ENCODE measurements at regions not wholly inside any gene's neighbourhood (a gene's known extent, or its start where the extent isn't known, plus 50 kb on each side); places are given as distances from the start of the nearest gene placed in this dataset.

DNA sequence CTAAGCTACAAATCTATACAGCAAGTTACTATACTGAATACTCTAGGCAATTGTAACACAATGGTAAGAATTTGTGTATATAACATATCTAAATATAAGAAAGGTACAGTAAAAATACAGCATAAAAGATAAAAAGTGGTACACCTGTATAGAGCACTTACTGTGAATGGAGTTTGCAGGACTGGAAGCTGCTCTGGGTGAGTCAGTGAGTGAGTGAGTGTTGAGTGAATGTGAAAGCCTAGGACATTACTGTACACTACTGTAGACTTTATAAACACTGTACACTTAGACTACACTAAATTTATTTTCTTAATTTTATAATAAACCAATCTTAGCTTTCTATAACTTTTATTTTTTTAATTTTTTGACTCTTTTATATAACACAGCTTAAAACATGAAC, 123.1 kb downstream of the ZMAT3 start:
- TF ChIP-seq, protein P1, sequence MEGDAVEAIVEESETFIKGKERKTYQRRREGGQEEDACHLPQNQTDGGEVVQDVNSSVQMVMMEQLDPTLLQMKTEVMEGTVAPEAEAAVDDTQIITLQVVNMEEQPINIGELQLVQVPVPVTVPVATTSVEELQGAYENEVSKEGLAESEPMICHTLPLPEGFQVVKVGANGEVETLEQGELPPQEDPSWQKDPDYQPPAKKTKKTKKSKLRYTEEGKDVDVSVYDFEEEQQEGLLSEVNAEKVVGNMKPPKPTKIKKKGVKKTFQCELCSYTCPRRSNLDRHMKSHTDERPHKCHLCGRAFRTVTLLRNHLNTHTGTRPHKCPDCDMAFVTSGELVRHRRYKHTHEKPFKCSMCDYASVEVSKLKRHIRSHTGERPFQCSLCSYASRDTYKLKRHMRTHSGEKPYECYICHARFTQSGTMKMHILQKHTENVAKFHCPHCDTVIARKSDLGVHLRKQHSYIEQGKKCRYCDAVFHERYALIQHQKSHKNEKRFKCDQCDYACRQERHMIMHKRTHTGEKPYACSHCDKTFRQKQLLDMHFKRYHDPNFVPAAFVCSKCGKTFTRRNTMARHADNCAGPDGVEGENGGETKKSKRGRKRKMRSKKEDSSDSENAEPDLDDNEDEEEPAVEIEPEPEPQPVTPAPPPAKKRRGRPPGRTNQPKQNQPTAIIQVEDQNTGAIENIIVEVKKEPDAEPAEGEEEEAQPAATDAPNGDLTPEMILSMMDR (IDR thresholded peaks at IDR 0.05) = no peak

DNA sequence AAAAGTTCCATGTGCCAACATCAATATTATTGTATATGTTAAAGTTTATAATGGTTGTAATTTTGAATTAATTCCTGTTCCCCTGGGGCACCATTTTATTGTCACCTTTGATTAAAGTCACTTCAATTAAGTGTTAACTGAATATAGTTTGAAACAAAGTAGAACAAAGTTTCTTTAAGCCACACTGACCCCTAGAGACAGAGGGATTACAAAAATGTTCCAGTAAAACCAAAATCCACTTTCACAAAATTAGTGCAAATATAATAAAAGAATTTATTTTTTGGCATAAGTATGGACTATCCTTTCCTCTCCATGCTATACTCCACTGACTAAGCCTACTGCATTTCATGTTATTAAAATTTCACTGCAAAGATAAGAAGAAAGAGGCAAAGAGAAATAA, 123.9 kb downstream of the ZMAT3 start:
- TF ChIP-seq, protein P1 (IDR thresholded peaks at IDR 0.05) = peak; percentile 63

DNA sequence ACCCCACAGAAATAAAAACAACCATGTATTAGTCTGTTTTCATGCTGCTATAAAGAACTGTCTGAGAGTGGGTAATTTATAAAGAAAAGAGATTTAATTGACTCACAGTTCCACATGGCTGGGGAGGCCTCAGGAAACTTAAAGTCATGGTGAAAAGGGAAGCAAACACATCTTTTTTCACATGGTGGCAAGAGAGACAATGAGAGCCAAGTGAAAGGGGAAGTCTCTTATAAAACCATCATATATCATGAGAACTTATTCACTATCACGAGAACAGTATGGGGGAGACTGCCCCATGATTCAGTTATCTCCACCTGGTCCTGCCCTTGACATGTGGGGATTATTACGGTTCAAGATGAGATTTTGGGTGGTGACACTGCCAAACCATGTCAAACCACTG, 141.5 kb downstream of the ZMAT3 start:
- TF ChIP-seq, protein P1 (IDR thresholded peaks at IDR 0.05) = no peak

DNA sequence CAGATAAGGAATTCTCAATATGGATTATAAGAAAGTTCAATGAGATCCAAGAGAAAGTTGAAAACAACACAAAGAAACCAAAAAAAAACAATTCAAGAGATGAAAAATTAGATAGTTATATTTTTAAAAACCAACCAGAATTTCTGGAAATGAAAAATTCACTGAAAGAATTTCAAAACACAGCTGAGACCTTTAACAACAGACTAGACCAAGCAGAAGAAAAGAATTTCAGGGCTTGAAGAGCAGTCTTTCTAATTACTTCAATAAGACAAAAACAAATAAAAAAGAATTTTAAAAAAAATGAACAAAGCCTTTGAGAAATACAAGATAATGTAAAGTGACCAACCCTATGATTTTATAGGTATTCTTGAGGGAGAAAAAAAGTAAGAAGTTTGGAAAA, 155.4 kb downstream of the ZMAT3 start:
- TF ChIP-seq, protein P1 (IDR thresholded peaks at IDR 0.05) = no peak

DNA sequence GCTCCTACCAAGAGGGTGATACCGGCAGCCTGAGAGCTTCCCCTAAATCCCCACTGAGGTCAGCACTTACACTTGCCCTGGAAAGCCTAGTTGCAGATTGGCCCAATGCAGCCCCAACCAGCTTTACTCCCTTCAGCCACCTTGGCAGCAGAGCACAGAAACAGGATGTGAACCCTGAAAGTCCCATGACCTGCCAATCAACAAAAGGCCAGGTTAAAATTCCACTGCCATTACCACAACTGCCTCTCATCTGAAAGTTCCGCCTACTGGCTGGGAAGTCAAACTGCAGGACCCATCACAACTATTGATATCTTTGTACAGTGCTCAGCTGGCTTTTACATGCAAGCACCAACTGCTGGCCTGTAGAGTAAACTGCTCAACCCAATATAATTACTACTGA, 156.2 kb downstream of the ZMAT3 start:
- TF ChIP-seq, protein P1 (IDR thresholded peaks at IDR 0.05) = no peak

DNA sequence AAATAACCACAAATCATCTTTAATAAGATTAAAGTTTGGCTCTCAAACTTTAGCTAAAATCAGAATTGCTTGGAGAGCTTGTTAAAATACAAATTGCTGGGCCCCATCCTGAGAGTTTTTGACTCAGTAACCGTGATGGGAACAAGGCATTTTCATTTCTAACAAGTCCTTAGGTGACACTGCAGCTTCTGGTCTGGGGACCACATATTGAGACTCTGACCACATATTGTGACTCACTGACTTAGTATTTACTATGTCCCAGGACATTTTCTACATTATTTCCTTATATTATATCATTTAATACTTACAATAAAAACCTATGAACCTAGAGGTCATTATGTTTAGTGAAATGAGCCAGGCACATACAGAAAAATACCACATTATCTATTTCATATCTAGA, 164.5 kb downstream of the ZMAT3 start:
- TF ChIP-seq, protein P1 (IDR thresholded peaks at IDR 0.05) = no peak

DNA sequence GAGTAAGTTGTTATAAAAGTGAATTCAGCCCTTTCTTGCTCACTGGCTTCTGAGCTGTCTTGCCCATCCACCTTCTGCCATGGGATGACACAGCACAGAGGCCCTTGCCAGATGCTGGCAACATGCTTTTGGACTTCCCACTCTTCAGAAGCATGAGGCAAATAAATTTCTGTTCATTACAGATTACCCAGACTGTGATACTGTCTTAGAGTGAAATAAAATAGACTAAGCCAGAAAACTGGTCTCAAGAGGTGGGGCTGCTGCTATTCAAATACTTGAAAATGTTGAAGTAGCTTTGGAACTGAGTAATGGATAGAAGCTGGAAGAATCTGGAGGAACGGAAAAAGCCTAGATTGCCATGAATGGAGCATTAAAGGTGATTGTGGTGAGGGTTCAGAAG, 170.4 kb downstream of the ZMAT3 start:
- TF ChIP-seq, protein P1 (IDR thresholded peaks at IDR 0.05) = no peak

DNA sequence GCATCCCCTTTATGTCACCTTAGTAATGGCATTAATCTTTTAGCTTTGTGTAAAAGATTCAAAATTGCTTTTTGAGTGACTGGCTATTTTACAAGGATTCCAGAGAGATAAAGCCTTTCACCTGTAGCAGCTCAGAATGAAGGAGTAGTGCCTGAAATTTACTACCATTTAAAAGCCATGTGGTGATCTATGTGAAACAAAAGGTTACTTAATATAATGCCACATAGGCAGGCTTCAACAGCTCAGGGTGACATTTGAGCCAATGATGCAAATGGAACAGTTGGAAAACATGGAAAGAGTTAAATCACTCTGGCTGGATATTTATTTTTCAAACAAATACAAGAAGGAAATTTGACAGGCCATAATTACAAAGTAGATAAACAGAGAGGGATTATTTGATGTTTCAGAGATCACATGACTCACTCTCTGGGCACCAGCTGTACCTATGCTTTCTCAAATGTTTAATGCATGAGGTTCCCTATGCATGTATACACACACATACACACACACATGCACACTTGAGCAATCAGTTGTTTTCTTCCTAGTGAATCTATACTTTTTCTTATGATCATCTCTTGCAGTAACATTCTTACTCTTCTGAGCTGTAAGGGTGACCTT, 171.5 kb downstream of the ZMAT3 start:
- TF ChIP-seq, protein P1 (IDR thresholded peaks at IDR 0.05) = no peak

All from LNCAP (cell line).